ENCODE measurements at regions not wholly inside any gene's neighbourhood (a gene's known extent, or its start where the extent isn't known, plus 50 kb on each side); places are given as distances from the start of the nearest gene placed in this dataset.

DNA sequence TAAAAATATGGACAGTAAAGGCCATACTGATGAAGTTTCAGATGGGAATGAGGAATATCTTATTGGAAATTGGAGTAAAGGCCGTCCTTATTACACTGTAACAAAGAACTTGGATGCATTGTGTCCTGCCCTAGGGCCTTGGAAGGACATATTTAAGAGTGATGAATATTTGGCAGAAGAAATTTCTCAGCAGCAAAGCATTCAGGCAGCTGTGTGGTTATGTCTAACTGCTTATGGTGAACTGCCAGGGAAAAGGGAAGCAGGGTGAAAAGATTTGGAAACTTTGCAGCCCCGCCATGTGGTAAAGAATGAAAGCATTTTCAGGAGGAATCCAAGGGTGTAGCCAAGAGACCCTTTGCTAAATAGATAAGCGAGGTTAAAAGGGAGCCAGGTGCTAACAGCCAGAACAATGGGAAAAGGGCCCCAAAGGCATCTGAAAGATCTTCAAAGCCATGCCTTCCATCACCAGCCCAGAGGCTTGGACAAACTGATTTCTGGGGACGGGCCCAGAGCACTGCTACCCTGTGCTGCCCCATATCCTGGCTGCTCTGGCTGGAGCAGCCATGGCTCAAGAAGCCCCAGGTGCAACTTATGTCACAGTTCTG is 200.0 kb downstream of the PTPRU start:
- TF ChIP-seq CTCF (IDR thresholded peaks at IDR 0.05 in 4 of 5, conservative IDR thresholded peaks at IDR 0.05 in 1 of 5) (no peak), POLR2A (IDR thresholded peaks at IDR 0.05) (no peak)

Measured in gastrocnemius medialis (tissue), 4 donors.